Neural progenitor cell (in vitro differentiated cells): ENCODE measurements at regions not wholly inside any gene's neighbourhood (a gene's known extent, or its start where the extent isn't known, plus 50 kb on each side); places are given as distances from the start of the nearest gene placed in this dataset.
"Not testable (repeated sequence)": the region's sequence is repeated elsewhere in the genome, so short reads cannot be mapped to it uniquely, and the experiment has no call there.

Experiments
- DNase-seq: peaks from one replicate; pipeline ENCODE4 v3.0.0-alpha.2; 2016; ENCODE audit warnings: low spot score
- H2AFZ ChIP-seq: fragments of 200-600 bp; sonication (generic); replicated peaks from 2 replicates; pipeline ENCODE4 v1.6.1; 2016; ENCODE audit warnings: antibody characterized with exemption
- H3F3A ChIP-seq: fragments of 200-600 bp; sonication (generic); 2 replicates; pipeline ENCODE4 v1.6.1; 2016; ENCODE audit warnings: antibody characterized with exemption, low read depth
- H3K27ac ChIP-seq: fragments of 200-600 bp; sonication (generic); 2 replicates; pipeline ENCODE4 v1.5.1; 2016; ENCODE audit warnings: mild to moderate bottlenecking
- H3K27me3 ChIP-seq: fragments of 200-600 bp; sonication (generic); 2 replicates; pipeline ENCODE4 v1.6.1; 2016; ENCODE audit warnings: mild to moderate bottlenecking, moderate library complexity
- H3K36me3 ChIP-seq: fragments of 200-600 bp; sonication (generic); 2 replicates; pipeline ENCODE4 v1.5.1; 2016
- H3K4me1 ChIP-seq: fragments of 200-600 bp; sonication (generic); 2 replicates; pipeline ENCODE4 v1.6.1; 2016; ENCODE audit warnings: mixed run types
- H3K4me2 ChIP-seq: fragments of 200-600 bp; sonication (generic); 2 replicates; pipeline ENCODE4 v1.6.1; 2016
- H3K4me3 ChIP-seq: fragments of 200-600 bp; sonication (generic); 2 replicates; pipeline ENCODE4 v1.5.1; 2016
- H3K79me2 ChIP-seq: fragments of 200-600 bp; sonication (generic); 2 replicates; pipeline ENCODE4 v1.6.1; 2016; ENCODE audit warnings: low read depth
- H3K9ac ChIP-seq: fragments of 200-600 bp; sonication (generic); 2 replicates; pipeline ENCODE4 v1.6.1; 2016
- H3K9me3 ChIP-seq: fragments of 200-600 bp; sonication (generic); 2 replicates; pipeline ENCODE4 v1.5.1; 2016; ENCODE audit warnings: low read depth
- H4K20me1 ChIP-seq: fragments of 200-600 bp; sonication (generic); 2 replicates; pipeline ENCODE4 v1.6.1; 2016; ENCODE audit warnings: low read depth
- H3K27ac Mint-ChIP-seq: 3 replicates; pipeline ENCODE4 v1.8.0; 2021; ENCODE audit warnings: mixed read lengths
- H3K27me3 Mint-ChIP-seq: 2 replicates; pipeline ENCODE4 v1.8.0; 2022; ENCODE audit warnings: low read depth, mild to moderate bottlenecking, inconsistent platforms, moderate library complexity, mixed read lengths; ENCODE audit not compliant: insufficient read depth
- H3K36me3 Mint-ChIP-seq: 3 replicates; pipeline ENCODE4 v1.8.0; 2021; ENCODE audit warnings: mixed read lengths
- H3K4me1 Mint-ChIP-seq: 3 replicates; pipeline ENCODE4 v1.8.0; 2021; ENCODE audit warnings: mixed read lengths
- H3K4me3 Mint-ChIP-seq: 3 replicates; pipeline ENCODE4 v1.8.0; 2021; ENCODE audit warnings: mild to moderate bottlenecking, moderate library complexity, mixed read lengths
- H3K9me3 Mint-ChIP-seq: 3 replicates; pipeline ENCODE4 v1.8.0; 2020; ENCODE audit warnings: mixed read lengths

DNA sequence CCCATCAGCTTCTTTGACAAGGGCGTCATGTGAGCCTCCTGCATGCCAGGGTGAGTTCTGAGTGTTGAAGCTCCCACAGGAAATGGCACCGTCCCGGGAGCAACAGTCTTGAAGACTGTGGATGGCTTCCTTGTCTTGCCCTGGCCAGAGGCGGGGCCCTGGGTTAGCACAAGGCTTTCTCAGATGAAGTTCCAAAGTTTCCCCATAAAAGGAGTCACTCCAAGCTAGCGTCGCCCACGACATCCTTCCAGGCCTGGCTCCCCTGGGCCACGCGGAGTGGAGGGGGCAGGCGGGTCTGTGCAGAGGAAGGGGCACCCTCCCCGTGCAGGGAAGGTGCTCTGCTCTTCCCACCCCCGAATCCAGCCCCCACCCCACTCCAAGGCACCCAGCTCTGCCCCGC is 4426.1 kb upstream of the TPTE start:
- H3K4me3 Mint-ChIP-seq, H3K4me3 ChIP-seq, H3K27me3 Mint-ChIP-seq, H3K27me3 ChIP-seq, H3K4me1 Mint-ChIP-seq, H3K9me3 ChIP-seq, H3F3A ChIP-seq, H3K27ac ChIP-seq, H3K9ac ChIP-seq, H4K20me1 ChIP-seq, H3K4me2 ChIP-seq, H3K27ac Mint-ChIP-seq, H3K79me2 ChIP-seq, H3K36me3 Mint-ChIP-seq, H3K9me3 Mint-ChIP-seq, H3K36me3 ChIP-seq, H3K4me1 ChIP-seq, H2AFZ ChIP-seq, DNase-seq: not testable (repeated sequence)

DNA sequence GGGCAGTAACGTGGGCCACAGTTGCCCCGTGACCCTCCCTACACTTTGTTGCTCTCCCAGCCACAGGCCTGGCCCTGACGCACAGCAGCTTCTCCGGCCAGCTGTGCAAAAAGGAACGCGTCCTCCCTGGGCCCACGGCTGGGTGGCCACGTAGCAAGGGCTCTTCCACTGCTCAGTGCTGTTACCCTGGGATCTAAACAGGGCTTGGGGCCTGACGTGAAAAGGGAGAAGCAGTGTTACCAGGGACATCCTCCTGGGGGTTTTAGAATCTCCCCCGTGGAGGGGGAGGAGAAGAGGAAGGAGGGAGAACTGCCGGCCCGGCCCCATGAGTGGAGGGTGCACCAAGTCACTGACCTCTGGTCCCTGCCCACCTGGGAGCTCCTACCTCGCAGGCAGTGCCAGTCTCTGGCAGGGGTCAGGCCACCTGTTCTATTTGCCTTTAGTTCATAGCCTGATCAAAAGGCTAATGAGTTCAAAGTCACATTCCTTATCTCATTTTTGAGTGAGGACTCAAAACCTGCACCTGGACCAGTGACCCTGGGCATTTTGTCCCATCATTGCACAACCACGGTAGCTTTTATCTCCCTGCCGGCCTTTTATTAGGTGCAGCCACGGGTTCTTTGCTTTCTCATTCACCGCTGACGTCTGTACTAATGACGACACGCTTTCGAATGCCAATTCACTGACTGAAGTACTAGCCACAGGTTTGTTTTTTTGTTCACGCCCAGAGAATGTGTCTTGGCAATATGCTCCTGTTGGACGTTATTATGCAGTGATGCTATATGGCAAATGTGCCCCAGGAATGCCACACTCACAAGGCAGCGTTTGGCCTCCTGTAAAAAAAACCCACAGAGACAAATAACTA is 4424.6 kb upstream of the TPTE start:
- not testable (repeated sequence) for H3F3A ChIP-seq, H3K9me3 Mint-ChIP-seq, H3K4me3 ChIP-seq

DNA sequence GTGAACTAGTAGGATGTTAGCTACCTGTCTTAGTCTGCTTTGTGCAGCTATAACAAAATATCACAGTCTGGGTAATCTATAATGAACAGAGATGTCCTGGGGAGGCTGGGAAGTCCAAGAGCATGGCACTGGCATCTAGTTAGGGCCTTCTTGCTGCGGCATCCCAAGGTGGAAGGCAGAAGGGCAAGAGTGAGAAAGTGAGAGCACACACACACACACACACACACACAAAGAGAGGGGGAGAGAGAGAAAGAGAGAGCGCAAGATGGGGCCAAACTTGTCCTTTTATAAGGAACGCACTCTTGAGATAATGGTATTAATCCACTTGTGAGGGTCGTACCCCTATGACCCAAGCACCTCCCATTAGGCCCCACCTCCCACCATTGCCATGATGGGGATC is 4423.6 kb upstream of the TPTE start:
- H3K9me3 ChIP-seq, H3K27me3 ChIP-seq, DNase-seq, H3K4me3 Mint-ChIP-seq, H3K4me1 ChIP-seq, H3K36me3 Mint-ChIP-seq, H3K4me3 ChIP-seq, H3K36me3 ChIP-seq, H4K20me1 ChIP-seq, H3K27me3 Mint-ChIP-seq, H3K27ac ChIP-seq, H3K79me2 ChIP-seq, H3K27ac Mint-ChIP-seq, H3K9me3 Mint-ChIP-seq, H3F3A ChIP-seq, H3K9ac ChIP-seq, H2AFZ ChIP-seq, H3K4me2 ChIP-seq, H3K4me1 Mint-ChIP-seq: not testable (repeated sequence)

More for the DNA sequence above, 4424.6 kb upstream of the TPTE start:
- H4K20me1 ChIP-seq, H3K27me3 ChIP-seq, H3K4me3 Mint-ChIP-seq, H3K4me1 ChIP-seq, H3K36me3 ChIP-seq, DNase-seq, H3K79me2 ChIP-seq, H3K9me3 ChIP-seq, H3K27ac Mint-ChIP-seq, H3K27me3 Mint-ChIP-seq, H3K9ac ChIP-seq, H2AFZ ChIP-seq, H3K4me2 ChIP-seq, H3K4me1 Mint-ChIP-seq, H3K27ac ChIP-seq, H3K36me3 Mint-ChIP-seq: not testable (repeated sequence)

DNA sequence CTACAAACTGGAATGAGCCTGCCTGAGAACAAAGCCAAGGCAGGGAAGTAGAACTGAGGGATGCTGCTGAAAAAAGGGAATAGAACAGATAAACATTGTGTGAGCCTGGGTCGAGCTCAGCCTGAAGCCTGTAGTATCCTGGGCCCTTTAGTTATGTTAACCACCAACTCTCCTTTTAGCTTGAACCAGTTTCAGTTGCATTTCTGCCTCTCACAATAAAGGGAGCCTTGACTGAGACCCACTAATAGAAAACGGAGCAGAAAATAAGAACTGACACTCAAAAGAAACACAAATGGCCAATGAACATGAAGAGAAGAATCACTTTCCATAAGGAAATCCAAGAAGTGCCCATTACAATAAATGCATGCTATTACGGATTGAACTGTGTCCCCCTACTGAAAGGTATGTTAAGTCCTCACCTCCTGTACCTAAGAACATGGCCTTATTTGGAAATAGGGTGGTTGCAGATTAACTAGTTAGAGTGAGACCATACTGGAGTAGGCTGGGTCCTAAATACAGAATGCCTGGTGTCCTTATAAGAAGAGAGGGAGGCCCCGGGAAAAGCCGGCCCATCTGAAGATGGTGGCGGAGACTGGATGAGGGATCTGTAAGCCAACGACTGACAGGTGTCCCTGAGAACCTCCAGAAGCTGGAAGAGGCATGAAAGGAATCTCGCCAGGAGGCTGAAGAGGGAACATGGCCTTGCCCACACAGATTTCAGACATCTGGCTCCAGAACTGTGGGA is 4423.0 kb upstream of the TPTE start:
- H3K4me1 ChIP-seq, DNase-seq, H3K9ac ChIP-seq, H2AFZ ChIP-seq, H3K79me2 ChIP-seq, H4K20me1 ChIP-seq, H3K27ac ChIP-seq, H3F3A ChIP-seq, H3K27me3 ChIP-seq, H3K4me3 Mint-ChIP-seq, H3K4me1 Mint-ChIP-seq, H3K27me3 Mint-ChIP-seq, H3K36me3 ChIP-seq, H3K4me2 ChIP-seq, H3K27ac Mint-ChIP-seq, H3K36me3 Mint-ChIP-seq, H3K9me3 Mint-ChIP-seq, H3K4me3 ChIP-seq, H3K9me3 ChIP-seq: not testable (repeated sequence)

DNA sequence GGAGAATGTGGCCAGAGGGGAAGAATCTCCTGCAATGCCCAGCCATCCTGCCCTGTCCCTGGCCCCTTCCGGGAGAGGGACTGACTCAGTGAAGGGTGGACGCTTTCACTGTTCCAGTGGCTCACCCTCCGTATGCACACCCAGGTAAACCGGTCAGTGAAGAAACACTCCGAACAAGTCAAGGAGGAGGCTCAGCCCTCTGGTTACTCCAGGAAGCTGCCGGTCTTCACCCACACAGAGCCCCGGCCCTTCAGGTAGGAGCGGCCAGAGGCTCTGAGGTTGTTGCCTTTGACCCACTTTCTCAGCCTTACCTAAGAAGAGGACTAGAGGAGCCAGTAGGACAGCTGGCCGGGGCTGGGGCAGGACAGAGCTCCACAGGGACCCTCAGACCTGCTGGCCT is 4419.8 kb upstream of the TPTE start:
- not testable (repeated sequence) for H3K27me3 Mint-ChIP-seq, H3K27ac Mint-ChIP-seq, H3K36me3 ChIP-seq, H3K4me1 Mint-ChIP-seq, H3K27me3 ChIP-seq, H3K9ac ChIP-seq, H3K4me2 ChIP-seq, H4K20me1 ChIP-seq, H3K27ac ChIP-seq, H3K79me2 ChIP-seq, H2AFZ ChIP-seq, H3K36me3 Mint-ChIP-seq, H3K4me1 ChIP-seq, H3K9me3 ChIP-seq, DNase-seq, H3F3A ChIP-seq, H3K4me3 Mint-ChIP-seq, H3K9me3 Mint-ChIP-seq, H3K4me3 ChIP-seq

DNA sequence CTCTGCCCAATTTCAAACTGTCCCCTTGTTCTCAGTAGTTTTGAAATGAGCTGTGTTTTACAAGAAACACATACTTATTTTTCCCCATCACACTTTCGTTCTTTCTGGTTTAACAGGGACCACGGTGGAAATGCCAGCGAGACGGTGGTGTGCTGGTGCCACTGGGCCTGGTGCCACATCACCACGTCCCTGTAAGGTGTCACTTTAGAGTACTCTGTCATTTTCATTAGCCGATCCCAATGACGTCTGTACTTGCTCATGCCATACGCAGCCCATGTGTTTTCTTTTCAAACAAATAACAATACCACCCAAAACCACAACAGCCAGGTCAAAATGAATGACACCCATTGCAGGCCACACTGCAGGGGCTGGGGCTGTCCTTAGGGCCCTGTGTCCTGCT is 4416.8 kb upstream of the TPTE start:
- H3K4me1 Mint-ChIP-seq, H3K36me3 Mint-ChIP-seq, H3K9ac ChIP-seq, H3K4me3 ChIP-seq, H3K27ac Mint-ChIP-seq, DNase-seq, H2AFZ ChIP-seq, H3K4me3 Mint-ChIP-seq, H3K9me3 Mint-ChIP-seq, H3K36me3 ChIP-seq, H3K4me2 ChIP-seq, H3F3A ChIP-seq, H4K20me1 ChIP-seq, H3K27me3 ChIP-seq, H3K27me3 Mint-ChIP-seq, H3K9me3 ChIP-seq, H3K27ac ChIP-seq, H3K4me1 ChIP-seq, H3K79me2 ChIP-seq: not testable (repeated sequence)

DNA sequence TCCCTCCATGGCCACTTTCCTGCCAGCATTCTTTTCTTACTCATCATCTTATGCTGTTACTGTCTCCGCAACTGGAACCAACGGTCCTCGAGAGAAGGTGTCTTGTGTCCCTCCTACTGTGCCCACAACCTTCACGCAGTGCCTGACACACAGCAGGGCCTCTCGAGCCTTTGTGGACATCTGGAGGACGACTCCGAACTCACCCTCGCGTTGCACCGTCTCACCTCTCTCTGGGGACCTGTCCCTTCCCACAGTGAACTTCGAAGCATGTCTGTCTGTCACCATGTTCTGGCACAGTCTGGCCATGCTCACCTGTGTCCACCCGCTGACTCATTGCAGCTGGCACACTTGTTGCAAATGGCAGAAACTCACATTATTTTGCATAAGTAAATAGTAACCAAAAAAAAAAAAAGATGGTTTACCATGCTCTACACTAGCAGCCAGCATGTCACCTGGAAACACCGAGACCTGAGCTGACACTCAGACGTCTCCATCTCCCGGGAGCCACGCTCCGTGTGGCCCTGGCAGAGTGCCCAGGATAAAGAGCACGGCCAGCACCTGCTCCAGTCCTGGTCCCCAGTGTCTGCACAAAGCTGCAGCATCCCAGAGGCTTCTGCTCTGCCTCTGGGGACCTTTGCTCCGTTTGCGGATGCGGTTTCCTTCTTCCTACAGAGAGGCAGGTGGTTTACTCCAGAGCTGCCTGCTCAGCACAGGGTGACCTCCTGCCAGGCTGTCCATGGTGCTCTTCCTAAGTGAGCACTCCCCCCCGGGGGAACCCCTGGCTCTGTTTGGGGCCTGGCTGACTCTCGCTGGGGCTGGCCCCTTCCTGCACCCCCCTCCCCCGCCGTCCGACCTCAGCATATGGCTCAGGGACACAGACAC is 4414.5 kb upstream of the TPTE start:
- H2AFZ ChIP-seq, H3K4me3 Mint-ChIP-seq, H3K4me1 ChIP-seq, H3K9me3 ChIP-seq, H3K36me3 Mint-ChIP-seq, H3K9ac ChIP-seq, H3K27ac Mint-ChIP-seq, H3K36me3 ChIP-seq, DNase-seq, H3K27ac ChIP-seq, H3K4me3 ChIP-seq, H3K9me3 Mint-ChIP-seq, H3K4me1 Mint-ChIP-seq, H3K4me2 ChIP-seq, H4K20me1 ChIP-seq, H3K79me2 ChIP-seq, H3K27me3 ChIP-seq, H3K27me3 Mint-ChIP-seq, H3F3A ChIP-seq: not testable (repeated sequence)
